ENCODE measurements at regions not wholly inside any gene's neighbourhood (a gene's known extent, or its start where the extent isn't known, plus 50 kb on each side); places are given as distances from the start of the nearest gene placed in this dataset.

GRCh38 chr16:77509051-77509450 is 74.2 kb upstream of the ADAMTS18 start:
- Histone ChIP-seq H3K36me3 (replicated peaks in 1 of 2; ENCODE audit: control insufficient read depth in 1 of 2, insufficient read depth in 2 of 2, low read length in 2 of 2) (no peaks in the 10 kb centered on the region; a peak in 1 of 5 replicates), H3K4me1 (ENCODE audit: insufficient read depth, low read length) (no peaks in the 10 kb centered on the region), H3K27me3 (ENCODE audit: control insufficient read depth in 1 of 2, insufficient read depth in 2 of 2, low read length in 2 of 2) (no peaks in the 10 kb centered on the region), H3K27ac (ENCODE audit: extremely low read length, insufficient read depth, low read length) (no peak overlapping the region), H2AFZ (ENCODE audit: low read length) (no peak overlapping the region), H4K20me1 (ENCODE audit: insufficient read depth, low read length) (no peaks in the 10 kb centered on the region), H3K9ac (ENCODE audit: insufficient read depth, low read depth, low read length) (no peak overlapping the region), H3K9me3 (ENCODE audit: low read length) (no peaks in the 10 kb centered on the region), H3K4me2 (ENCODE audit: low read depth, low read length) (no peak overlapping the region), H3K79me2 (ENCODE audit: insufficient read depth, low read length) (no peaks in the 10 kb centered on the region), H3K4me3 (replicated peaks in 1 of 3; ENCODE audit: insufficient read depth in 1 of 3, low read depth in 2 of 3, low read length in 3 of 3) (no peak overlapping the region)
- POLR2A ChIA-PET: no interaction called here
- DNase-seq (ENCODE audit: low spot score): no peak
- no peak for FAIRE-seq
- no peak for ATAC-seq
- intact Hi-C loops (cut with micrococcal nuclease; ENCODE audit: unreplicated experiment) (no loop called here), in situ Hi-C loops (cut with HindIII; ENCODE audit: extremely low pct_ligation_motif_present, low pct_unique_long_range_greater_than_20kb) (no loop called here)
- CTCF ChIA-PET (ENCODE audit: low intra/inter-chr PET ratio, low total read pairs): no interaction called here
- no TSS peak for BruUV-seq (replicated peaks)
- WGBS (ENCODE audit: low lambda C conversion rate): 19% methylated on average over 5 of the region's 5 CpGs
- no peak for TF ChIP-seq ZBTB49 (CRISPR knock-in tag; IDR thresholded peaks at IDR 0.05; ENCODE audit: borderline replicate concordance)
- TF ChIP-seq FOXO4 (CRISPR knock-in tag; conservative IDR thresholded peaks at IDR 0.05): no peak
- no peak for TF ChIP-seq ZNF451 (CRISPR knock-in tag; IDR thresholded peaks at IDR 0.05)
- TF ChIP-seq ZNF333 (CRISPR knock-in tag; IDR thresholded peaks at IDR 0.05; ENCODE audit: borderline replicate concordance): no peak
- TF ChIP-seq MXD1 (CRISPR knock-in tag; IDR thresholded peaks at IDR 0.05): no peak
- TF ChIP-seq ZFP36 (IDR thresholded peaks at IDR 0.05; ENCODE audit: borderline replicate concordance, low read depth, low read length, partially characterized antibody): no peak
- TF ChIP-seq HOXD1 (CRISPR knock-in tag; IDR thresholded peaks at IDR 0.05): no peak
- no peak for TF ChIP-seq GATAD1 (CRISPR knock-in tag; IDR thresholded peaks at IDR 0.05)
- TF ChIP-seq THAP9 (CRISPR knock-in tag; IDR thresholded peaks at IDR 0.05; ENCODE audit: borderline replicate concordance): no peak
- TF ChIP-seq HMGA1 (CRISPR knock-in tag; conservative IDR thresholded peaks at IDR 0.05): no peak
- no peak for TF ChIP-seq MTF1 (CRISPR knock-in tag; IDR thresholded peaks at IDR 0.05)
- TF ChIP-seq ZBTB1 (CRISPR knock-in tag; IDR thresholded peaks at IDR 0.05; ENCODE audit: borderline replicate concordance): no peak
- TF ChIP-seq E2F2 (CRISPR knock-in tag; IDR thresholded peaks at IDR 0.05; ENCODE audit: borderline replicate concordance): no peak
- TF ChIP-seq DBP (CRISPR knock-in tag; IDR thresholded peaks at IDR 0.05; ENCODE audit: not compliant biosample characterization): no peak
- no peak for TF ChIP-seq NCOA5 (CRISPR knock-in tag; IDR thresholded peaks at IDR 0.05)

Data from HepG2 (cell line).